ENCODE measurements at regions not wholly inside any gene's neighbourhood (a gene's known extent, or its start where the extent isn't known, plus 50 kb on each side); places are given as distances from the start of the nearest gene placed in this dataset.

DNA sequence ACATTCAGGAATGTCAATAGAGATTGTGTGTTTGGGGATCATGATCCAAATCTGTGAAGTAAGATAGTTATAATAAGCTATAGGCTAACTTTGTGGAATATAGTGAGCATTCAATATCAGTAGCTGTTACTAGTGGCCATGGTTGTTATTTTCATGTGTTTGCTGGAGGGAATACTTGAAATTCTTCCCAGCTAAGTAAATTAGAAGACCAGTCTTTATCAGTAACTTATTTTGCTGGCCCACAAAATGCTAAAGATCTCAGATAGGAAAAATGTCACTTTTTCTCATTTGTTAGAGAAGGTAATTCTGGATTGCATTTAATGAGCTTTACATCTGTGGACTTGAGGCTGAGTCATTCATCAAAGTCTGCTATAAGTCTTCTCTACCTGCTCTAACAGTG is 156.1 kb upstream of the LRRC7 start:
- TF ChIP-seq CHD4 (IDR thresholded peaks at IDR 0.05; ENCODE audit: borderline replicate concordance) (no peak), POLR2A (IDR thresholded peaks at IDR 0.05; ENCODE audit: low read length) (no peak)
- TF ChIP-seq, protein P1, sequence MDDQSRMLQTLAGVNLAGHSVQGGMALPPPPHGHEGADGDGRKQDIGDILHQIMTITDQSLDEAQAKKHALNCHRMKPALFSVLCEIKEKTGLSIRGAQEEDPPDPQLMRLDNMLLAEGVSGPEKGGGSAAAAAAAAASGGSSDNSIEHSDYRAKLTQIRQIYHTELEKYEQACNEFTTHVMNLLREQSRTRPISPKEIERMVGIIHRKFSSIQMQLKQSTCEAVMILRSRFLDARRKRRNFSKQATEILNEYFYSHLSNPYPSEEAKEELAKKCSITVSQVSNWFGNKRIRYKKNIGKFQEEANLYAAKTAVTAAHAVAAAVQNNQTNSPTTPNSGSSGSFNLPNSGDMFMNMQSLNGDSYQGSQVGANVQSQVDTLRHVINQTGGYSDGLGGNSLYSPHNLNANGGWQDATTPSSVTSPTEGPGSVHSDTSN (IDR thresholded peaks at IDR 0.05) = no peak

Measured in A549 (cell line).